Activated CD8-positive, alpha-beta T cell treated with anti-CD3 and anti-CD28 coated beads for 36 hours (primary cell): ENCODE measurements at regions not wholly inside any gene's neighbourhood (a gene's known extent, or its start where the extent isn't known, plus 50 kb on each side); places are given as distances from the start of the nearest gene placed in this dataset.

Source experiments
- ATAC-seq: fragments of 200-7000 bp; cut with Tn5 transposase; one replicate; pipeline ENCODE4 v1.10.0; 2021; ENCODE audit warnings: mild to moderate bottlenecking, moderate library complexity
- CTCF ChIA-PET: fragments of 350-600 bp; sonication (Branson Sonifier 250); formaldehyde crosslinking; loops from one replicate; lab custom pipeline; 2021; ENCODE audit warnings: antibody characterized with exemption; lab: Charles Lee
- POLR2A ChIA-PET: fragments of 350-600 bp; sonication (Branson Sonifier 250); formaldehyde crosslinking; loops from one replicate; lab custom pipeline; 2021; ENCODE audit warnings: antibody characterized with exemption; lab: Charles Lee
- DNase-seq: peaks from one replicate; pipeline ENCODE4 v3.0.0-alpha.2; 2020
- H3K27ac Mint-ChIP-seq: one replicate; pipeline ENCODE4 v1.8.0; 2021; ENCODE audit warnings: mild to moderate bottlenecking, mixed read lengths
- H3K27me3 Mint-ChIP-seq: one replicate; pipeline ENCODE4 v1.8.0; 2021; ENCODE audit warnings: mixed read lengths
- H3K36me3 Mint-ChIP-seq: one replicate; pipeline ENCODE4 v1.8.0; 2021; ENCODE audit warnings: low read depth, mixed read lengths
- H3K4me1 Mint-ChIP-seq: one replicate; pipeline ENCODE4 v1.8.0; 2021; ENCODE audit warnings: low read depth, mixed read lengths
- H3K4me3 Mint-ChIP-seq: one replicate; pipeline ENCODE4 v1.8.0; 2021; ENCODE audit warnings: mild to moderate bottlenecking, moderate library complexity, mixed read lengths
- H3K9me3 Mint-ChIP-seq: one replicate; pipeline ENCODE4 v1.8.0; 2021; ENCODE audit warnings: mixed read lengths
- intact Hi-C: fragments of 100-400 bp; cut with micrococcal nuclease; formaldehyde crosslinking; loops from one replicate; pipeline ENCODE4 v1.10.0; 2022
- TF ChIP-seq, protein P1 (sequence below): fragments of 200-600 bp; IDR thresholded peaks from one replicate; pipeline ENCODE4 v1.8.0; 2022; ENCODE audit warnings: antibody characterized with exemption, mild to moderate bottlenecking

DNA sequence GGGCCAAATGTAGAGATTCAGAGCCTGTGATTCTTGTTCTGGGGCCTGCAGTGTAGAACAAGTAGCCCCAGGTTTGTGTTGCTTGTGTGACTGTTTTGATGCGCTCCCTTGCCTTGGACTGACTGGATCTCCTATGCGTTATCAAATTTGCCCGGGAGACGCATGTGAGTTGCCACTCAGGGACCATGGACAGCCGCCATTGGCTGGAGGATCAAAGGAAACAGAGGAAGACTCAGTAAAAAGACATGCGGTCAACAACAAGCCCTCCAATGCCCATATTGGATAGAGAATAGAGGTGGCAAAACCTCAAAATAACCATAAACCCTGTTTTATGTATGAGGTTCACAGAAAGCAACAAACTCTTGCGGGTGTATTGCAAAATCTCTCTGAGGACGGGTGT is 327.5 kb upstream of the IGFBP7 start:
- DNase-seq (no peak), ATAC-seq (no peak)
- intact Hi-C loops, result no loop called here
- Mint-ChIP-seq H3K9me3 (no peaks in the 10 kb centered on the region), H3K36me3 (no peaks in the 10 kb centered on the region), H3K4me3 (no peak overlapping the region), H3K4me1 (no peaks in the 10 kb centered on the region), H3K27me3 (no peaks in the 10 kb centered on the region), H3K27ac (no peak overlapping the region)
- ChIA-PET POLR2A (no interaction called here), CTCF (no interaction called here)
- TF ChIP-seq, protein P1, sequence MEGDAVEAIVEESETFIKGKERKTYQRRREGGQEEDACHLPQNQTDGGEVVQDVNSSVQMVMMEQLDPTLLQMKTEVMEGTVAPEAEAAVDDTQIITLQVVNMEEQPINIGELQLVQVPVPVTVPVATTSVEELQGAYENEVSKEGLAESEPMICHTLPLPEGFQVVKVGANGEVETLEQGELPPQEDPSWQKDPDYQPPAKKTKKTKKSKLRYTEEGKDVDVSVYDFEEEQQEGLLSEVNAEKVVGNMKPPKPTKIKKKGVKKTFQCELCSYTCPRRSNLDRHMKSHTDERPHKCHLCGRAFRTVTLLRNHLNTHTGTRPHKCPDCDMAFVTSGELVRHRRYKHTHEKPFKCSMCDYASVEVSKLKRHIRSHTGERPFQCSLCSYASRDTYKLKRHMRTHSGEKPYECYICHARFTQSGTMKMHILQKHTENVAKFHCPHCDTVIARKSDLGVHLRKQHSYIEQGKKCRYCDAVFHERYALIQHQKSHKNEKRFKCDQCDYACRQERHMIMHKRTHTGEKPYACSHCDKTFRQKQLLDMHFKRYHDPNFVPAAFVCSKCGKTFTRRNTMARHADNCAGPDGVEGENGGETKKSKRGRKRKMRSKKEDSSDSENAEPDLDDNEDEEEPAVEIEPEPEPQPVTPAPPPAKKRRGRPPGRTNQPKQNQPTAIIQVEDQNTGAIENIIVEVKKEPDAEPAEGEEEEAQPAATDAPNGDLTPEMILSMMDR, result no peak

DNA sequence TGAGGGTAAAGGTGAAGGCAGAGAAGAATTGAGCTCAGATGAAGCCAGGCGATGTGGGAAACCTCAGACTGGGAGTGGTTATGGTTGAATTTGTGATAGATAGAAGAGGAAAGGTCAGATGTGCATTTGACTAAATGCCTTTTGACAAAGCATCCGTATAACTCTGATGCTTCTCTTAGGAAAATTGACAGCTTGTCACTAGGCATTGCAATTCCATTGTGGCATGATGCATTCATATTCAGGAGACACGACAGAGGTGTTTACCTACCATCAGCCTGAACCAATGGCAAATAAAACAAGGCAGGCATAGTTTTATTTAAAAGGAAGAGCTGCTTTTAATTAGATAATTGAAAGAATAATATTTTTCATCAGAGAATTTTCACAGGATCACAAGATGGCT is 325.1 kb upstream of the IGFBP7 start:
- Mint-ChIP-seq H3K36me3 (no peaks in the 10 kb centered on the region), H3K4me1 (no peaks in the 10 kb centered on the region), H3K9me3 (no peaks in the 10 kb centered on the region), H3K27me3 (no peaks in the 10 kb centered on the region), H3K4me3 (no peak overlapping the region), H3K27ac (no peak overlapping the region)
- ChIA-PET POLR2A (no interaction called here), CTCF (interaction anchor here (1.0 to 1.5 kb wide), 2 partner anchors 9 to 152 kb away, joined by 3 to 6 read pairs; no protein-coding TSS in a partner anchor)
- no peak for DNase-seq
- ATAC-seq, result no peak
- TF ChIP-seq, protein P1, result no peak
- intact Hi-C loops, result no loop called here

DNA sequence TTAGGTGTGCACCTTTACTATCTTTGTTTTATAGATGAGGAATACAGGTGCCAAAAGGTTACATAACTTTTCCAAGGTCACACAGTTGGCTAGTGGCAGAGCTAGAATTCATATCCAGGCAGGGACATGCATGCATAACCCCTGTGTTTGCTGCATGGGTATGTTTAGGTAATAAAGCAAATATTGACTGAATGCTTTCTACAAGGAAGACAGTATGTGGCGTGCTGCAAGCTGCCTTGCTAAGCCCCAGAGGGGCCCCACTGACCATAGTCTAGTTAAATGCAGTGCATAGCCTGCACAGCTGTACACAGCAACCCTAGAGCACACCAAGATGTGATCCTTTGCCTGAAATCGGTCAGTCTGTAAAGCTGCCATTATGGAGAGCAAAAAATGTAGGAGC is 320.5 kb upstream of the IGFBP7 start:
- TF ChIP-seq, protein P1, result no peak
- intact Hi-C loops, result no loop called here
- Mint-ChIP-seq H3K4me3 (no peak overlapping the region), H3K4me1 (no peaks in the 10 kb centered on the region), H3K27ac (no peak overlapping the region), H3K36me3 (no peaks in the 10 kb centered on the region), H3K27me3 (no peaks in the 10 kb centered on the region), H3K9me3 (no peaks in the 10 kb centered on the region)
- CTCF ChIA-PET, result no interaction called here
- POLR2A ChIA-PET, result interaction anchor here (0.6 kb wide), 1 partner anchor 142 kb away, joined by 5 read pairs; no protein-coding TSS in a partner anchor
- DNase-seq (no peak), ATAC-seq (no peak)

DNA sequence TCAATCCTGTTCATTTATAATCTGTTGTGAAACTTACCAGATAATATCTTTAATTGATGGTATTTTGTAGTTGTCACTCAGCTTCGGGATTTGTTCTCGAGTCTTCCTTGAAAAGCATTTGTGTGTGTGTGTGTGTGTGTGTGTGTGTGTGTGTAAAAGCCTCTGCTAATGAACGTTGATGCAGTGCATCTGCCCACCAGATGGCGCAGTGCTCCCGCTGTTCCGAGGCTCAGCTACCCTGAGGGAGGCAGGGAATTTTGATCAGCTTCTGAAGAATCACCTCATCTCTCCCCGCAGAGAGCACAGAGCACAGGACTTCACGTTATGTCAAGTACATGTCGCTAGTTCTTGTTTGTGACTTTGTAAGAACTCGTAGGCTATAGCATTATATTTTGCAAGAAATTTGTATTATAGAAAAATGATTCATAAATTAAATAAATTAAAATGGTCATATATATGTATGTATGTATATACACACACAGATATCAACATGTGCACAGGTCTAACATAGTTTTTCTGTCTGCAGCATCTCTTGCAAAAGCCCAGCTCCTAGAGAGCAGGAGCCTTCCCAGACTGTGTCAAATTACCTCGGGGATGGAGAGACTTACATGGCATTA is 316.7 kb upstream of the IGFBP7 start:
- no peaks in the 10 kb centered on the region for H3K4me1 Mint-ChIP-seq
- H3K4me3 Mint-ChIP-seq, result no peak overlapping the region
- H3K36me3 Mint-ChIP-seq, result no peaks in the 10 kb centered on the region
- intact Hi-C loops, result no loop called here
- ATAC-seq (peak; percentile 49), DNase-seq (peak; percentile 64)
- peaks cover 2% of the 10 kb centered on the region for H3K9me3 Mint-ChIP-seq
- ChIA-PET POLR2A (interaction anchor here (0.8 kb wide), 1 partner anchor 263 kb away, joined by 3 read pairs; no protein-coding TSS in a partner anchor), CTCF (interaction anchor here (0.6 to 2.1 kb wide), 10 partner anchors 8 to 264 kb away, joined by 3 to 9 read pairs (median 3); no protein-coding TSS in a partner anchor)
- H3K27ac Mint-ChIP-seq, result no peak overlapping the region
- TF ChIP-seq, protein P1, result peak; percentile 49
- H3K27me3 Mint-ChIP-seq, result no peaks in the 10 kb centered on the region

DNA sequence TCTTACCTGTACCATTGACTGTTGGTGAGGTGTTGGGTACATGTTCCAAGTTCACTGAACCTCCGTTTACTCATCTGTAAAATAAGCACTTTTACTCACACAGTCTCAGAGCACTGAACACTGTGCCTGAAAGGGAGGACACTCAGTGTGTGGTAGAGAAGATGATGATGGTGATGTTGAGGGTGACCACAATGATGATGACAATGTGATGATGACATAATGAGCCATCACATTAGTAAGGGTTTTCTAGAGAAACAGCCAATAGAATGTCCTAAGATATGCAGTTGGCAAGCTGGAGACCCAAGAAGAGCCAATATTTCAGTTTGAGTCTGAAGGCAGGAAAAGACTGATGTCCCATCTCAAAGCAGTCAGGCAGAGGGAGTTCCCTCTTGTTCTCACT is 315.4 kb upstream of the IGFBP7 start:
- intact Hi-C loops, result no loop called here
- DNase-seq, result no peak
- Mint-ChIP-seq H3K9me3 (peaks cover 2% of the 10 kb centered on the region), H3K4me1 (no peaks in the 10 kb centered on the region), H3K36me3 (no peaks in the 10 kb centered on the region), H3K4me3 (no peak overlapping the region), H3K27me3 (no peaks in the 10 kb centered on the region), H3K27ac (no peak overlapping the region)
- TF ChIP-seq, protein P1, result no peak
- CTCF ChIA-PET, result interaction anchor here (1.1 to 1.9 kb wide), 3 partner anchors 9 to 262 kb away, joined by 3 to 6 read pairs (median 3); no protein-coding TSS in a partner anchor
- POLR2A ChIA-PET, result no interaction called here
- ATAC-seq, result no peak
